IMR-90 (cell line): ENCODE measurements at regions not wholly inside any gene's neighbourhood (a gene's known extent, or its start where the extent isn't known, plus 50 kb on each side); places are given as distances from the start of the nearest gene placed in this dataset.

ENCODE experiments used
- ATAC-seq: fragments of 200-7000 bp; cut with Tn5 transposase; 2 replicates; pipeline ENCODE4 v1.9.1; 2020; ENCODE audit warnings: low read depth, mild to moderate bottlenecking, moderate library complexity
- BruUV-seq: library from RNA; stranded (reverse); fragments of 400-500 nt; replicated peaks from 2 replicates; lab custom pipeline; 2021; lab: Mats Ljungman, UMichigan
- CTCF ChIA-PET: fragments of 300-600 bp; formaldehyde crosslinking; extraction: SDS; loops from one replicate; lab custom pipeline; 2021; ENCODE audit warnings: antibody characterized with exemption; lab: Yijun Ruan, JAX
- POLR2A ChIA-PET: fragments of 300-600 bp; sonication (Branson Sonifier 250); formaldehyde crosslinking; loops from one replicate; lab custom pipeline; 2022; ENCODE audit warnings: antibody characterized with exemption; ENCODE audit not compliant: unreplicated experiment; lab: Charles Lee
- DNase-seq: peaks from one replicate; pipeline ENCODE4 v3.0.0; 2013
- H2AFZ ChIP-seq: replicated peaks from 2 replicates; pipeline ENCODE3; 2013; ENCODE audit warnings: low read length, mild to moderate bottlenecking; ENCODE audit not compliant: poor library complexity
- H2AK5ac ChIP-seq: 2 replicates; pipeline ENCODE4 v1.6.1; 2013; ENCODE audit warnings: low read depth, low read length, inconsistent platforms
- H2AK9ac ChIP-seq: replicated peaks from 2 replicates; pipeline ENCODE3; 2013; ENCODE audit warnings: mild to moderate bottlenecking, low read depth, low read length, moderate library complexity; ENCODE audit not compliant: poor library complexity
- H2BK120ac ChIP-seq: 2 replicates; pipeline ENCODE4 v1.6.1; 2013; ENCODE audit warnings: low read depth, low read length, inconsistent platforms
- H2BK15ac ChIP-seq: 3 replicates; pipeline ENCODE4 v1.6.1; 2013; ENCODE audit warnings: low read depth, low read length, inconsistent platforms
- H2BK20ac ChIP-seq: 2 replicates; pipeline ENCODE4 v1.6.1; 2013; ENCODE audit warnings: low read depth, mild to moderate bottlenecking, inconsistent platforms, low read length, moderate library complexity
- H2BK5ac ChIP-seq: 2 replicates; pipeline ENCODE4 v1.6.1; 2013; ENCODE audit warnings: mild to moderate bottlenecking, low read depth, low read length, inconsistent platforms; ENCODE audit not compliant: poor library complexity, severe bottlenecking
- H3K14ac ChIP-seq: replicated peaks from 2 replicates; pipeline ENCODE4 v1.6.1; 2013; ENCODE audit warnings: low read depth, low read length, inconsistent platforms
- H3K18ac ChIP-seq: 2 replicates; pipeline ENCODE4 v1.6.1; 2013; ENCODE audit warnings: low read depth, low read length, control low read depth
- H3K23ac ChIP-seq: 2 replicates; pipeline ENCODE4 v1.6.1; 2013; ENCODE audit warnings: low read depth, low read length, inconsistent platforms
- H3K27ac ChIP-seq: 2 replicates; pipeline ENCODE4 v1.5.1; 2013; ENCODE audit warnings: mild to moderate bottlenecking, control low read depth, low read length; ENCODE audit not compliant: insufficient read depth
- H3K27me3 ChIP-seq: 2 replicates; pipeline ENCODE4 v1.6.1; 2013; ENCODE audit warnings: low read length; ENCODE audit not compliant: control insufficient read depth, insufficient read depth
- H3K36me3 ChIP-seq: 2 replicates; pipeline ENCODE4 v1.6.1; 2013; ENCODE audit warnings: low read length, mixed read lengths; ENCODE audit not compliant: control insufficient read depth, insufficient read depth
- H3K4ac ChIP-seq: 2 replicates; pipeline ENCODE4 v1.6.1; 2013; ENCODE audit warnings: low read depth, low read length, inconsistent platforms
- H3K4me1 ChIP-seq: 2 replicates; pipeline ENCODE4 v1.6.1; 2013; ENCODE audit warnings: low read length, mixed read lengths; ENCODE audit not compliant: control insufficient read depth, insufficient read depth
- H3K4me2 ChIP-seq: 2 replicates; pipeline ENCODE4 v1.6.1; 2013; ENCODE audit warnings: low read depth, mild to moderate bottlenecking, control low read depth, low read length, moderate library complexity
- H3K4me3 ChIP-seq: 2 replicates; pipeline ENCODE4 v1.5.1; 2013; ENCODE audit warnings: low read depth, mild to moderate bottlenecking, control low read depth, low read length, moderate library complexity; ENCODE audit not compliant: insufficient read depth
- H3K56ac ChIP-seq: 2 replicates; pipeline ENCODE4 v1.6.1; 2013; ENCODE audit warnings: low read length, inconsistent platforms; ENCODE audit not compliant: insufficient read depth; ENCODE audit errors: extremely low read depth
- H3K79me1 ChIP-seq, 2 experiments: 2 replicates each; pipeline ENCODE4 v1.6.1; 2013; ENCODE audit warnings: low read length in 2 of 2, inconsistent platforms in 1 of 2, low read depth in 1 of 2
- H3K9ac ChIP-seq: 2 replicates; pipeline ENCODE4 v1.6.1; 2013; ENCODE audit warnings: low read depth, low read length, control low read depth
- H3K9me1 ChIP-seq: 2 replicates; pipeline ENCODE4 v1.6.1; 2013; ENCODE audit warnings: low read length, inconsistent platforms; ENCODE audit not compliant: insufficient read depth
- H3K9me3 ChIP-seq: 2 replicates; pipeline ENCODE4 v1.6.1; 2013; ENCODE audit warnings: low read length; ENCODE audit not compliant: control insufficient read depth, insufficient read depth
- H4K20me1 ChIP-seq: 2 replicates; pipeline ENCODE4 v1.6.1; 2013; ENCODE audit warnings: low read length, inconsistent platforms; ENCODE audit not compliant: insufficient read depth
- H4K5ac ChIP-seq: 2 replicates; pipeline ENCODE4 v1.6.1; 2013; ENCODE audit warnings: mild to moderate bottlenecking, low read depth, low read length, control low read depth
- H4K8ac ChIP-seq, 2 experiments: 2 replicates each; pipeline ENCODE4 v1.6.1; 2013; ENCODE audit warnings: low read depth in 2 of 2, low read length in 2 of 2, control low read depth in 1 of 2, inconsistent platforms in 1 of 2
- H4K91ac ChIP-seq: 2 replicates; pipeline ENCODE4 v1.6.1; 2013; ENCODE audit warnings: low read depth, low read length, inconsistent platforms; ENCODE audit not compliant: insufficient read depth
- BHLHE40 ChIP-seq: fragments of 150-350 bp; IDR thresholded peaks from 2 replicates; pipeline ENCODE4 v1.6.1; 2016; ENCODE audit warnings: mild to moderate bottlenecking, low read depth, low read length
- CHD1 ChIP-seq: IDR thresholded peaks from 2 replicates; pipeline ENCODE4 v1.6.1; 2012; ENCODE audit warnings: low read depth, low read length, improper control_type of control experiment
- CTCF ChIP-seq: conservative IDR thresholded peaks from 2 replicates; pipeline ENCODE4 v1.5.1; 2012; ENCODE audit warnings: mild to moderate bottlenecking, low read depth, low read length, improper control_type of control experiment
- ELK1 ChIP-seq: fragments of 150-350 bp; IDR thresholded peaks from 2 replicates; pipeline ENCODE4 v1.6.1; 2016; ENCODE audit warnings: low read depth, mild to moderate bottlenecking, low read length, moderate library complexity, borderline replicate concordance
- FOS ChIP-seq: fragments of 150-350 bp; IDR thresholded peaks from 2 replicates; pipeline ENCODE4 v1.6.1; 2016; ENCODE audit warnings: low read depth, low read length
- MAFK ChIP-seq: IDR thresholded peaks from 2 replicates; pipeline ENCODE4 v1.6.1; 2012; ENCODE audit warnings: low read depth, low read length, improper control_type of control experiment
- MAZ ChIP-seq: IDR thresholded peaks from 2 replicates; pipeline ENCODE4 v1.6.1; 2012; ENCODE audit warnings: low read depth, mild to moderate bottlenecking, low read length, improper control_type of control experiment, moderate library complexity, borderline replicate concordance
- MXI1 ChIP-seq: IDR thresholded peaks from 2 replicates; pipeline ENCODE4 v1.6.1; 2012; ENCODE audit warnings: low read depth, mild to moderate bottlenecking, low read length, moderate library complexity, borderline replicate concordance
- NFE2L2 ChIP-seq: fragments of 150-350 bp; IDR thresholded peaks from 2 replicates; pipeline ENCODE4 v1.6.1; 2016; ENCODE audit warnings: low read depth, mild to moderate bottlenecking, low read length
- POLR2A ChIP-seq: IDR thresholded peaks from 2 replicates; pipeline ENCODE4 v1.6.1; 2012; ENCODE audit warnings: mild to moderate bottlenecking, low read depth, low read length
- RAD21 ChIP-seq: IDR thresholded peaks from 2 replicates; pipeline ENCODE4 v1.6.1; 2012; ENCODE audit warnings: low read length, improper control_type of control experiment
- RCOR1 ChIP-seq: IDR thresholded peaks from 2 replicates; pipeline ENCODE4 v1.6.1; 2012; ENCODE audit warnings: mild to moderate bottlenecking, low read length, improper control_type of control experiment; ENCODE audit not compliant: insufficient replicate concordance
- RFX5 ChIP-seq: IDR thresholded peaks from 2 replicates; pipeline ENCODE4 v1.8.0; 2012; ENCODE audit warnings: low read depth, mild to moderate bottlenecking, low read length, moderate library complexity
- SMC3 ChIP-seq: fragments of 150-350 bp; IDR thresholded peaks from 2 replicates; pipeline ENCODE4 v1.6.1; 2016; ENCODE audit warnings: low read depth, mild to moderate bottlenecking, antibody characterized with exemption, low read length, moderate library complexity
- USF2 ChIP-seq: fragments of 150-350 bp; IDR thresholded peaks from 2 replicates; pipeline ENCODE4 v1.6.1; 2017; ENCODE audit warnings: mild to moderate bottlenecking, antibody characterized with exemption, low read length, low read depth
- WGBS, 2 experiments: methylation state at CpG; one replicate each; pipeline versions ENCODE4 v1.1.5 to v1.1.7; 2013; ENCODE audit warnings: missing lambda C conversion rate in 2 of 2; ENCODE audit not compliant: insufficient read length in 1 of 2; ENCODE audit errors: extremely low coverage in 2 of 2; 5-methylcytosine and 5-hydroxymethylcytosine counted together
- dilution Hi-C: fragments of 300-500 bp; cut with HindIII; formaldehyde crosslinking; loops from one replicate; pipeline ENCODE4 v1.14.3; 2018; ENCODE audit warnings: low sequenced_read_pairs; ENCODE audit not compliant: unreplicated experiment
- in situ Hi-C: fragments of 300-500 bp; cut with MboI; formaldehyde crosslinking; loops from 3 replicates; pipeline ENCODE4 v1.14.3; 2019; ENCODE audit warnings: low sequenced_read_pairs, inconsistent platforms, mixed read lengths
- intact Hi-C: fragments of 100-400 bp; cut with micrococcal nuclease; formaldehyde crosslinking; loops from 2 replicates; pipeline ENCODE4 v1.10.0; 2022

- Histone ChIP-seq H2AK9ac (no peak overlapping the region), H3K9me1 (no peaks in the 10 kb centered on the region), H2BK20ac (no peak overlapping the region), H3K4me3 (no peak overlapping the region), H3K9me3 (no peaks in the 10 kb centered on the region), H3K79me1 (no peaks in the 10 kb centered on the region), H2BK15ac (no peak overlapping the region), H4K91ac (no peak overlapping the region), H2AFZ (no peak overlapping the region), H4K8ac (no peak overlapping the region), H3K27me3 (no peaks in the 10 kb centered on the region), H3K4me1 (no peaks in the 10 kb centered on the region), H2AK5ac (no peak overlapping the region), H3K4ac (no peak overlapping the region), H3K4me2 (no peak overlapping the region), H2BK5ac (no peak overlapping the region), H3K56ac (no peak overlapping the region), H3K27ac (no peak overlapping the region), H2BK120ac (no peak overlapping the region), H4K20me1 (no peaks in the 10 kb centered on the region), H4K5ac (no peak overlapping the region), H3K23ac (no peak overlapping the region), H3K9ac (no peak overlapping the region), H3K18ac (no peak overlapping the region), H3K36me3 (no peaks in the 10 kb centered on the region), H3K14ac (no peak overlapping the region)
- no CpG with 5 or more reads among the region's 3 CpGs for WGBS, 2 experiments
- in situ Hi-C loops (no loop called here), intact Hi-C loops (no loop called here), dilution Hi-C loops (no loop called here)
- ChIA-PET CTCF (interaction anchor here (1.7 kb wide), 1 partner anchor 627 kb away, joined by 3 read pairs; no protein-coding TSS in a partner anchor), POLR2A (no interaction called here)
- DNase-seq = no peak
- no peak for ATAC-seq
- no TSS peak for BruUV-seq
- no peak for TF ChIP-seq MXI1
- no peak for TF ChIP-seq SMC3
- TF ChIP-seq MAFK = no peak
- TF ChIP-seq ELK1 = no peak
- no peak for TF ChIP-seq BHLHE40
- TF ChIP-seq RCOR1 = no peak
- TF ChIP-seq CHD1 = no peak
- TF ChIP-seq CTCF = no peak
- TF ChIP-seq MAZ = no peak
- TF ChIP-seq NFE2L2 = no peak
- TF ChIP-seq USF2 = no peak
- TF ChIP-seq POLR2A = no peak
- TF ChIP-seq FOS = no peak
- no peak for TF ChIP-seq RFX5
- TF ChIP-seq RAD21 = no peak
Observed at GRCh38 chr2:199524689-199525574, 67.2 kb upstream of the SATB2 start.
